HL-60 (cell line): ENCODE measurements at regions not wholly inside any gene's neighbourhood (a gene's known extent, or its start where the extent isn't known, plus 50 kb on each side); places are given as distances from the start of the nearest gene placed in this dataset.

Experiments used
- CTCF ChIP-seq: IDR thresholded peaks from one replicate; pipeline ENCODE4 v1.5.1; 2011; ENCODE audit warnings: low read length, control low read depth, inconsistent platforms; ENCODE audit not compliant: insufficient read depth
- GABPA ChIP-seq: IDR thresholded peaks from 2 replicates; pipeline ENCODE4 v1.6.1; 2012; ENCODE audit warnings: low read depth

- no peak for TF ChIP-seq CTCF
- no peak for TF ChIP-seq GABPA
These were observed 244.5 kb upstream of the LRFN5 start for GRCh38 chr14:41362139-41362538.
